C4-2B (cell line): ENCODE measurements at regions not wholly inside any gene's neighbourhood (a gene's known extent, or its start where the extent isn't known, plus 50 kb on each side); places are given as distances from the start of the nearest gene placed in this dataset.

ENCODE experiments used
- CTCF ChIP-seq: fragments of 450-650 bp; conservative IDR thresholded peaks from 2 replicates; pipeline ENCODE4 v1.5.1; 2017; ENCODE audit warnings: mild to moderate bottlenecking
- ZFX ChIP-seq: fragments of 450-650 bp; IDR thresholded peaks from 2 replicates; pipeline ENCODE4 v1.6.1; 2017

- no peak for TF ChIP-seq CTCF
- TF ChIP-seq ZFX = no peak
Observed at GRCh38 chr16:54679531-54679930, 251.1 kb upstream of the IRX5 start.
